ENCODE measurements at regions not wholly inside any gene's neighbourhood (a gene's known extent, or its start where the extent isn't known, plus 50 kb on each side); places are given as distances from the start of the nearest gene placed in this dataset.

DNA sequence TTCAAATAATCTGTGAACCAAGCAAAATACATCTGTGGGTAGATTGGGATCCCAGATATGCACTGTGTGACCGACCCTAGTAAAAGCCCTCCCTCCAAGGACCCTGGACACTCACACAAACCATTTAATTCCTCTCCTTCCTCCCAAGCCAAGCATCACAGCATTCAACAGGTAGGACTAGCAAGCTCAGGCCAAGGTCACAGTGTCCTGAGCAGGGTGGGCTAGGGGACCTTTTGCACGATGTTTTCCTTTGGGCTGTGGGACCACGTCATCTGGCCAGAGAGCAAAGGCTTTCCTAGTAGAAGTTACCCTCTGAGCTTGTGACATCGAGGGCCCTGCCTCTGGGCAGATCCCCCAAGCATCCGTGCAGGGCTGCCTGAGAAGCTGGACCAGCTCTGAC is 297.6 kb upstream of the ZNF507 start:
- Histone ChIP-seq H4K5ac (ENCODE audit: low read depth, low read length) (no peak overlapping the region), H2BK120ac (ENCODE audit: low read depth, low read length) (no peak overlapping the region), H4K91ac (ENCODE audit: insufficient read depth, low read depth, low read length) (no peak overlapping the region), H4K8ac (ENCODE audit: low read depth in 2 of 2, low read length in 2 of 2) (no peak overlapping the region), H3K9ac (ENCODE audit: low read depth, low read length) (no peak overlapping the region), H3K27ac (ENCODE audit: insufficient read depth, low read length) (no peak overlapping the region), H3K36me3 (ENCODE audit: control insufficient read depth, insufficient read depth, low read length) (no peaks in the 10 kb centered on the region), H3K4ac (ENCODE audit: low read depth, low read length) (no peak overlapping the region), H4K20me1 (ENCODE audit: insufficient read depth, low read length) (no peaks in the 10 kb centered on the region), H2BK15ac (ENCODE audit: low read depth, low read length) (no peak overlapping the region), H3K27me3 (ENCODE audit: control insufficient read depth, insufficient read depth, low read length) (no peaks in the 10 kb centered on the region), H3K4me2 (ENCODE audit: low read depth, low read length) (no peak overlapping the region), H3K56ac (ENCODE audit: extremely low read depth, insufficient read depth, low read length) (no peak overlapping the region), H2AK9ac (replicated peaks; ENCODE audit: low read depth, low read length, poor library complexity) (no peak overlapping the region), H3K18ac (ENCODE audit: low read depth, low read length) (no peak overlapping the region), H3K4me3 (ENCODE audit: insufficient read depth, low read depth, low read length) (no peak overlapping the region), H2BK5ac (ENCODE audit: low read depth, low read length, poor library complexity, severe bottlenecking) (no peak overlapping the region), H2BK20ac (ENCODE audit: low read depth, low read length) (no peak overlapping the region), H2AK5ac (ENCODE audit: low read depth, low read length) (no peak overlapping the region), H3K9me1 (ENCODE audit: insufficient read depth, low read length) (no peaks in the 10 kb centered on the region), H3K14ac (replicated peaks; ENCODE audit: low read depth, low read length) (no peak overlapping the region), H3K23ac (ENCODE audit: low read depth, low read length) (no peak overlapping the region), H3K79me1 (ENCODE audit: low read depth in 1 of 2, low read length in 2 of 2) (no peaks in the 10 kb centered on the region), H3K4me1 (ENCODE audit: control insufficient read depth, insufficient read depth, low read length) (no peaks in the 10 kb centered on the region), H3K9me3 (ENCODE audit: control insufficient read depth, insufficient read depth, low read length) (no peaks in the 10 kb centered on the region), H2AFZ (replicated peaks; ENCODE audit: low read length, poor library complexity) (peak overlapping the region; percentile 43)
- CTCF ChIA-PET, result no interaction called here
- TF ChIP-seq RCOR1 (IDR thresholded peaks at IDR 0.05; ENCODE audit: insufficient replicate concordance, low read length) (no peak), MXI1 (IDR thresholded peaks at IDR 0.05; ENCODE audit: borderline replicate concordance, low read depth, low read length) (no peak), MAZ (IDR thresholded peaks at IDR 0.05; ENCODE audit: borderline replicate concordance, low read depth, low read length) (no peak), POLR2A (IDR thresholded peaks at IDR 0.05; ENCODE audit: low read depth, low read length) (no peak), SMC3 (IDR thresholded peaks at IDR 0.05; ENCODE audit: low read depth, low read length) (no peak), NFE2L2 (IDR thresholded peaks at IDR 0.05; ENCODE audit: low read depth, low read length) (no peak), CHD1 (IDR thresholded peaks at IDR 0.05; ENCODE audit: low read depth, low read length) (no peak), RFX5 (IDR thresholded peaks at IDR 0.05; ENCODE audit: low read depth, low read length) (no peak), MAFK (IDR thresholded peaks at IDR 0.05; ENCODE audit: low read depth, low read length) (no peak)
- TF ChIP-seq, protein P1, sequence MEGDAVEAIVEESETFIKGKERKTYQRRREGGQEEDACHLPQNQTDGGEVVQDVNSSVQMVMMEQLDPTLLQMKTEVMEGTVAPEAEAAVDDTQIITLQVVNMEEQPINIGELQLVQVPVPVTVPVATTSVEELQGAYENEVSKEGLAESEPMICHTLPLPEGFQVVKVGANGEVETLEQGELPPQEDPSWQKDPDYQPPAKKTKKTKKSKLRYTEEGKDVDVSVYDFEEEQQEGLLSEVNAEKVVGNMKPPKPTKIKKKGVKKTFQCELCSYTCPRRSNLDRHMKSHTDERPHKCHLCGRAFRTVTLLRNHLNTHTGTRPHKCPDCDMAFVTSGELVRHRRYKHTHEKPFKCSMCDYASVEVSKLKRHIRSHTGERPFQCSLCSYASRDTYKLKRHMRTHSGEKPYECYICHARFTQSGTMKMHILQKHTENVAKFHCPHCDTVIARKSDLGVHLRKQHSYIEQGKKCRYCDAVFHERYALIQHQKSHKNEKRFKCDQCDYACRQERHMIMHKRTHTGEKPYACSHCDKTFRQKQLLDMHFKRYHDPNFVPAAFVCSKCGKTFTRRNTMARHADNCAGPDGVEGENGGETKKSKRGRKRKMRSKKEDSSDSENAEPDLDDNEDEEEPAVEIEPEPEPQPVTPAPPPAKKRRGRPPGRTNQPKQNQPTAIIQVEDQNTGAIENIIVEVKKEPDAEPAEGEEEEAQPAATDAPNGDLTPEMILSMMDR (conservative IDR thresholded peaks at IDR 0.05; ENCODE audit: low read depth, low read length), result no peak
- intact Hi-C loops (cut with micrococcal nuclease), result no loop called here
- no TSS peak for BruUV-seq (replicated peaks)
- POLR2A ChIA-PET (ENCODE audit: unreplicated experiment), result no interaction called here
- ATAC-seq (ENCODE audit: low read depth) (no peak), DNase-seq (no peak)
- WGBS, 2 experiments (ENCODE audit: extremely low coverage in 2 of 2, insufficient read length in 1 of 2), result 35% methylated on average over 4 of the region's 5 CpGs; no CpG with 5 or more reads in 1 of the 2 experiments
- dilution Hi-C loops (cut with HindIII; ENCODE audit: low sequenced_read_pairs, unreplicated experiment), result no loop called here
- in situ Hi-C loops (cut with MboI; ENCODE audit: low sequenced_read_pairs), result no loop called here

All from IMR-90 (cell line).